Body of pancreas (tissue), 4 donors: ENCODE measurements at regions not wholly inside any gene's neighbourhood (a gene's known extent, or its start where the extent isn't known, plus 50 kb on each side); places are given as distances from the start of the nearest gene placed in this dataset.

Experiments used
- POLR2A ChIP-seq, 3 donors: fragments of 450-650 bp; IDR thresholded peaks; one replicate each; pipeline ENCODE4 v1.6.1; 2016; ENCODE audit warnings: antibody characterized with exemption in 3 of 3, mild to moderate bottlenecking in 2 of 3
- TF ChIP-seq, protein P1 (sequence below), 7 experiments: fragments of 450-650 bp in 4 of 7; fragments of 200-600 bp in 3 of 7; sonication (generic) in 3 of 7; IDR thresholded peaks; one replicate each; pipeline ENCODE4 v1.5.1; 2016 to 2019; ENCODE audit warnings: antibody characterized with exemption in 7 of 7

DNA sequence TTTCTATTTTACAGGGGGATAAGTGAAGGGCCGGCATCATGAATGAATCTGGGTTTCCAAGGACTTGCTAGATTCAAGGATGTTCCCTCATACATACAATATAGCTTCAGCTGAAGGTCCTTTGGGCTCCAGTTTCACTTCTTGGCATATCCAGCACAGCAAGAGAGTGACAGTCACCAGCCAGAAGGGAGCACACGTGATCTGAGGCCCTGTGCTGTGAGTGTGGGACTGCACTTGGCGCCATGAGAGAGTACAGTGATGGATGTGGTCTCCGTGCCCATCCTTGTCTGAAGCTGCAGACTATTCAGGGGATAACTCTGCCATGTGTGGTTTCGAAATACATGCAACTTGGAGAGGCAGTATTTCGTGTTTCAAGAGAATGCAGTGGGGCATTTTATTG is 159.7 kb upstream of the DSCAM start:
- TF ChIP-seq POLR2A (IDR thresholded peaks at IDR 0.05): no peak
- TF ChIP-seq, protein P1, sequence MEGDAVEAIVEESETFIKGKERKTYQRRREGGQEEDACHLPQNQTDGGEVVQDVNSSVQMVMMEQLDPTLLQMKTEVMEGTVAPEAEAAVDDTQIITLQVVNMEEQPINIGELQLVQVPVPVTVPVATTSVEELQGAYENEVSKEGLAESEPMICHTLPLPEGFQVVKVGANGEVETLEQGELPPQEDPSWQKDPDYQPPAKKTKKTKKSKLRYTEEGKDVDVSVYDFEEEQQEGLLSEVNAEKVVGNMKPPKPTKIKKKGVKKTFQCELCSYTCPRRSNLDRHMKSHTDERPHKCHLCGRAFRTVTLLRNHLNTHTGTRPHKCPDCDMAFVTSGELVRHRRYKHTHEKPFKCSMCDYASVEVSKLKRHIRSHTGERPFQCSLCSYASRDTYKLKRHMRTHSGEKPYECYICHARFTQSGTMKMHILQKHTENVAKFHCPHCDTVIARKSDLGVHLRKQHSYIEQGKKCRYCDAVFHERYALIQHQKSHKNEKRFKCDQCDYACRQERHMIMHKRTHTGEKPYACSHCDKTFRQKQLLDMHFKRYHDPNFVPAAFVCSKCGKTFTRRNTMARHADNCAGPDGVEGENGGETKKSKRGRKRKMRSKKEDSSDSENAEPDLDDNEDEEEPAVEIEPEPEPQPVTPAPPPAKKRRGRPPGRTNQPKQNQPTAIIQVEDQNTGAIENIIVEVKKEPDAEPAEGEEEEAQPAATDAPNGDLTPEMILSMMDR (IDR thresholded peaks at IDR 0.05): no peak
